ENCODE measurements at regions not wholly inside any gene's neighbourhood (a gene's known extent, or its start where the extent isn't known, plus 50 kb on each side); places are given as distances from the start of the nearest gene placed in this dataset.
"Not testable (repeated sequence)": the region's sequence is repeated elsewhere in the genome, so short reads cannot be mapped to it uniquely, and the experiment has no call there.

- Histone ChIP-seq H3K27ac (no peak overlapping the region), H3K9me3 (replicated peaks) (no peaks in the 10 kb centered on the region), H3K4me3 (no peak overlapping the region), H3K36me3 (no peaks in the 10 kb centered on the region), H3K4me1 (replicated peaks) (no peaks in the 10 kb centered on the region), H3K27me3 (replicated peaks) (no peaks in the 10 kb centered on the region)
- no peak for DNase-seq (ENCODE audit: low read depth in 1 of 2, low spot score in 2 of 2)
Measured at GRCh38 chr3:160078533-160078932, 89.9 kb downstream of the IL12A start.

- Histone ChIP-seq H3K36me3 (no peaks in the 10 kb centered on the region), H3K27ac (no peak overlapping the region), H3K4me3 (no peak overlapping the region), H3K27me3 (replicated peaks) (no peaks in the 10 kb centered on the region), H3K4me1 (replicated peaks) (no peaks in the 10 kb centered on the region), H3K9me3 (replicated peaks) (no peaks in the 10 kb centered on the region)
- DNase-seq (ENCODE audit: low read depth in 1 of 2, low spot score in 2 of 2): no peak
Measured at GRCh38 chr3:160081958-160082533, 93.4 kb downstream of the IL12A start.

GRCh38 chr3:160084998-160085397 lies 96.4 kb downstream of the IL12A start:
- Histone ChIP-seq H3K36me3 (no peaks in the 10 kb centered on the region), H3K4me1 (replicated peaks) (no peaks in the 10 kb centered on the region), H3K4me3 (no peak overlapping the region), H3K9me3 (replicated peaks) (no peaks in the 10 kb centered on the region), H3K27me3 (replicated peaks) (no peaks in the 10 kb centered on the region), H3K27ac (no peak overlapping the region)
- DNase-seq (ENCODE audit: low read depth in 1 of 2, low spot score in 2 of 2): no peak

GRCh38 chr3:160088492-160089137 lies 100.0 kb downstream of the IL12A start:
- Histone ChIP-seq H3K27ac (no peak overlapping the region), H3K4me1 (replicated peaks) (no peaks in the 10 kb centered on the region), H3K36me3 (no peaks in the 10 kb centered on the region), H3K9me3 (replicated peaks) (no peaks in the 10 kb centered on the region), H3K27me3 (replicated peaks) (no peaks in the 10 kb centered on the region), H3K4me3 (no peak overlapping the region)
- DNase-seq (ENCODE audit: low read depth in 1 of 2, low spot score in 2 of 2): no peak

- Histone ChIP-seq H3K4me1 (replicated peaks) (no peaks in the 10 kb centered on the region), H3K27ac (no peak overlapping the region), H3K27me3 (replicated peaks) (no peaks in the 10 kb centered on the region), H3K36me3 (no peaks in the 10 kb centered on the region), H3K9me3 (replicated peaks) (no peaks in the 10 kb centered on the region), H3K4me3 (no peak overlapping the region)
- no peak for DNase-seq (ENCODE audit: low read depth in 1 of 2, low spot score in 2 of 2)
Measured at GRCh38 chr3:160090653-160091052, 102.0 kb downstream of the IL12A start.

- H3K27ac ChIP-seq: no peak overlapping the region
- no peak overlapping the region for H3K4me3 ChIP-seq
Measured at GRCh38 chr3:160091441-160091840, 102.8 kb downstream of the IL12A start.

GRCh38 chr3:160092760-160093159 lies 104.1 kb downstream of the IL12A start:
- H3K4me3 ChIP-seq: no peak overlapping the region
- H3K27me3 ChIP-seq (replicated peaks): no peaks in the 10 kb centered on the region
- H3K27ac ChIP-seq: no peak overlapping the region
- no peaks in the 10 kb centered on the region for H3K9me3 ChIP-seq (replicated peaks)
- H3K4me1 ChIP-seq (replicated peaks): no peaks in the 10 kb centered on the region
- no peaks in the 10 kb centered on the region for H3K36me3 ChIP-seq
- no peak for DNase-seq (ENCODE audit: low read depth in 1 of 2, low spot score in 2 of 2)

More at GRCh38 chr3:160091441-160091840, 102.8 kb downstream of the IL12A start:
- no peak for DNase-seq (ENCODE audit: low read depth in 1 of 2, low spot score in 2 of 2)
- no peaks in the 10 kb centered on the region for H3K27me3 ChIP-seq (replicated peaks)
- no peaks in the 10 kb centered on the region for H3K4me1 ChIP-seq (replicated peaks)
- no peaks in the 10 kb centered on the region for H3K36me3 ChIP-seq
- no peaks in the 10 kb centered on the region for H3K9me3 ChIP-seq (replicated peaks)

GRCh38 chr3:160094562-160094961 lies 105.9 kb downstream of the IL12A start:
- no peaks in the 10 kb centered on the region for H3K4me1 ChIP-seq (replicated peaks)
- no peak overlapping the region for H3K27ac ChIP-seq
- H3K4me3 ChIP-seq: no peak overlapping the region
- no peak for DNase-seq (ENCODE audit: low read depth in 1 of 2, low spot score in 2 of 2)
- no peaks in the 10 kb centered on the region for H3K9me3 ChIP-seq (replicated peaks)
- H3K27me3 ChIP-seq (replicated peaks): peaks cover 7% of the 10 kb centered on the region; the same call in 1 of the 2 replicates
- no peaks in the 10 kb centered on the region for H3K36me3 ChIP-seq

- no peaks in the 10 kb centered on the region for H3K4me1 ChIP-seq (replicated peaks)
- H3K27me3 ChIP-seq (replicated peaks): peaks cover 7% of the 10 kb centered on the region; the same call in 1 of the 2 replicates
- H3K36me3 ChIP-seq: no peaks in the 10 kb centered on the region
- H3K9me3 ChIP-seq (replicated peaks): no peaks in the 10 kb centered on the region
- H3K4me3 ChIP-seq: no peak overlapping the region
- no peak overlapping the region for H3K27ac ChIP-seq
- DNase-seq (ENCODE audit: low read depth in 1 of 2, low spot score in 2 of 2): no peak
Measured at GRCh38 chr3:160097478-160097877, 108.8 kb downstream of the IL12A start.

- Histone ChIP-seq H3K4me1 (replicated peaks) (no peaks in the 10 kb centered on the region), H3K27ac (no peak overlapping the region), H3K36me3 (no peaks in the 10 kb centered on the region), H3K27me3 (replicated peaks) (peaks cover 7% of the 10 kb centered on the region; the same call in 1 of the 2 replicates), H3K9me3 (replicated peaks) (no peaks in the 10 kb centered on the region), H3K4me3 (no peak overlapping the region)
- no peak for DNase-seq (ENCODE audit: low read depth in 1 of 2, low spot score in 2 of 2)
Measured at GRCh38 chr3:160098261-160098908, 109.8 kb downstream of the IL12A start.

GRCh38 chr3:160098926-160099626 lies 110.4 kb downstream of the IL12A start:
- Histone ChIP-seq H3K9me3 (replicated peaks) (no peaks in the 10 kb centered on the region), H3K27me3 (replicated peaks) (peaks cover 7% of the 10 kb centered on the region; the same call in 1 of the 2 replicates)
- DNase-seq (ENCODE audit: low read depth in 1 of 2, low spot score in 2 of 2): no peak

GRCh38 chr3:160099834-160100233 lies 111.2 kb downstream of the IL12A start:
- no peak for DNase-seq (ENCODE audit: low read depth in 1 of 2, low spot score in 2 of 2)
- no peaks in the 10 kb centered on the region for H3K4me1 ChIP-seq (replicated peaks)
- H3K36me3 ChIP-seq: no peaks in the 10 kb centered on the region
- no peaks in the 10 kb centered on the region for H3K9me3 ChIP-seq (replicated peaks)
- no peak overlapping the region for H3K27ac ChIP-seq
- no peak overlapping the region for H3K4me3 ChIP-seq
- H3K27me3 ChIP-seq (replicated peaks): peaks cover 7% of the 10 kb centered on the region; the same call in 1 of the 2 replicates

More at GRCh38 chr3:160098926-160099626, 110.4 kb downstream of the IL12A start:
- Histone ChIP-seq H3K4me3 (no peak overlapping the region), H3K4me1 (replicated peaks) (no peaks in the 10 kb centered on the region), H3K36me3 (no peaks in the 10 kb centered on the region), H3K27ac (no peak overlapping the region)

GRCh38 chr3:160100610-160101009 lies 112.0 kb downstream of the IL12A start:
- Histone ChIP-seq H3K27ac (no peak overlapping the region), H3K9me3 (replicated peaks) (no peaks in the 10 kb centered on the region), H3K4me3 (no peak overlapping the region), H3K36me3 (no peaks in the 10 kb centered on the region), H3K27me3 (replicated peaks) (peaks cover 7% of the 10 kb centered on the region; the same call in 1 of the 2 replicates), H3K4me1 (replicated peaks) (no peaks in the 10 kb centered on the region)
- DNase-seq (ENCODE audit: low read depth in 1 of 2, low spot score in 2 of 2): no peak

GRCh38 chr3:160102001-160102400 lies 113.4 kb downstream of the IL12A start:
- H3K4me1 ChIP-seq (replicated peaks); H3K36me3 ChIP-seq; H3K27me3 ChIP-seq (replicated peaks); H3K27ac ChIP-seq; H3K4me3 ChIP-seq; DNase-seq (ENCODE audit: low read depth in 1 of 2, low spot score in 2 of 2); H3K9me3 ChIP-seq (replicated peaks): not testable (repeated sequence)
